ENCODE measurements at regions not wholly inside any gene's neighbourhood (a gene's known extent, or its start where the extent isn't known, plus 50 kb on each side); places are given as distances from the start of the nearest gene placed in this dataset.

- intact Hi-C loops (cut with DNase I), result no loop called here
- WGBS, 3 donors, result 81 to 84% (median 84%) methylated on average over 6 of the region's 6 CpGs
- TF ChIP-seq, protein P1, sequence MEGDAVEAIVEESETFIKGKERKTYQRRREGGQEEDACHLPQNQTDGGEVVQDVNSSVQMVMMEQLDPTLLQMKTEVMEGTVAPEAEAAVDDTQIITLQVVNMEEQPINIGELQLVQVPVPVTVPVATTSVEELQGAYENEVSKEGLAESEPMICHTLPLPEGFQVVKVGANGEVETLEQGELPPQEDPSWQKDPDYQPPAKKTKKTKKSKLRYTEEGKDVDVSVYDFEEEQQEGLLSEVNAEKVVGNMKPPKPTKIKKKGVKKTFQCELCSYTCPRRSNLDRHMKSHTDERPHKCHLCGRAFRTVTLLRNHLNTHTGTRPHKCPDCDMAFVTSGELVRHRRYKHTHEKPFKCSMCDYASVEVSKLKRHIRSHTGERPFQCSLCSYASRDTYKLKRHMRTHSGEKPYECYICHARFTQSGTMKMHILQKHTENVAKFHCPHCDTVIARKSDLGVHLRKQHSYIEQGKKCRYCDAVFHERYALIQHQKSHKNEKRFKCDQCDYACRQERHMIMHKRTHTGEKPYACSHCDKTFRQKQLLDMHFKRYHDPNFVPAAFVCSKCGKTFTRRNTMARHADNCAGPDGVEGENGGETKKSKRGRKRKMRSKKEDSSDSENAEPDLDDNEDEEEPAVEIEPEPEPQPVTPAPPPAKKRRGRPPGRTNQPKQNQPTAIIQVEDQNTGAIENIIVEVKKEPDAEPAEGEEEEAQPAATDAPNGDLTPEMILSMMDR (IDR thresholded peaks at IDR 0.05), result no peak
- TF ChIP-seq EP300 (IDR thresholded peaks at IDR 0.05), result no peak
- no peak for TF ChIP-seq POLR2A (IDR thresholded peaks at IDR 0.05)
- no peak for DNase-seq
- no peaks in the 10 kb centered on the region for H3K4me1 ChIP-seq (ENCODE audit: insufficient read depth)
- no peak overlapping the region for H3K27ac ChIP-seq
- H3K9me3 ChIP-seq, result no peaks in the 10 kb centered on the region
- H3K27me3 ChIP-seq, result no peaks in the 10 kb centered on the region
- no peaks in the 10 kb centered on the region for H3K36me3 ChIP-seq
- H3K4me3 ChIP-seq, result no peak overlapping the region
These were observed 298.4 kb upstream of the HS6ST1 start for GRCh38 chr2:128617029-128617590.

GRCh38 chr2:128617661-128618060, 299.0 kb upstream of the HS6ST1 start:
- intact Hi-C loops (cut with DNase I), result no loop called here
- 90 to 93% (median 93%) methylated on average over 6 of the region's 6 CpGs for WGBS, 3 donors
- Histone ChIP-seq H3K9me3 (no peaks in the 10 kb centered on the region), H3K36me3 (no peaks in the 10 kb centered on the region), H3K4me3 (no peak overlapping the region), H3K4me1 (ENCODE audit: insufficient read depth) (no peaks in the 10 kb centered on the region), H3K27me3 (no peaks in the 10 kb centered on the region), H3K27ac (no peak overlapping the region)
- DNase-seq, result no peak
- TF ChIP-seq, protein P1 (IDR thresholded peaks at IDR 0.05), result no peak
- TF ChIP-seq POLR2A (IDR thresholded peaks at IDR 0.05) (no peak), EP300 (IDR thresholded peaks at IDR 0.05) (no peak)

DNA sequence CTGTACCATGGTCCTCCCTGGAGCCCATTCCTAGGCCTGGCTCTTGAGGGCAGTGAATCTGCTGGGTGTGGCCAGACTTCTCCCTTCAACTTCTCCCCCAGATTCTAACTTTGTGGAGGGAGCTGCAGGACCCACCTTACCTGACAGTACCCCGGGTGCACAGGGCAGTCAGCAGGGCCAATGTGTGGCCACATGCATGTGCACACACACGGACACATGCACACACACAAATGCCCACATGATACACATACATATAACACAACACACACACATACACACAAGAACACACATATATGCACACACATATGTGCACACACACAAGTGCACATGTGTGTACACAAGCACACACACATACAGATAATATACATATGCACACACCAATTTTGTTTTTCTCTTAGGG, 300.0 kb upstream of the HS6ST1 start:
- Histone ChIP-seq H3K27me3 (no peaks in the 10 kb centered on the region), H3K4me1 (ENCODE audit: insufficient read depth) (no peaks in the 10 kb centered on the region), H3K9me3 (no peaks in the 10 kb centered on the region), H3K27ac (no peak overlapping the region), H3K4me3 (no peak overlapping the region), H3K36me3 (no peaks in the 10 kb centered on the region)
- intact Hi-C loops (cut with DNase I), result no loop called here
- TF ChIP-seq EP300 (IDR thresholded peaks at IDR 0.05), result no peak
- TF ChIP-seq, protein P1 (IDR thresholded peaks at IDR 0.05), result no peak
- TF ChIP-seq POLR2A (IDR thresholded peaks at IDR 0.05), result no peak
- no peak for DNase-seq
- 76 to 96% (median 95%) methylated on average over 2 of the region's 2 CpGs for WGBS, 3 donors

- no peaks in the 10 kb centered on the region for H3K36me3 ChIP-seq
- TF ChIP-seq EP300 (IDR thresholded peaks at IDR 0.05), result no peak
- no peak for TF ChIP-seq POLR2A (IDR thresholded peaks at IDR 0.05)
- TF ChIP-seq, protein P1 (IDR thresholded peaks at IDR 0.05), result no peak
- H3K27ac ChIP-seq, result no peak overlapping the region
- no peak for DNase-seq
- H3K4me1 ChIP-seq (ENCODE audit: insufficient read depth), result no peaks in the 10 kb centered on the region
- WGBS, 3 donors, result 87 to 90% (median 88%) methylated on average over 18 of the region's 18 CpGs
- no peak overlapping the region for H3K4me3 ChIP-seq
- intact Hi-C loops (cut with DNase I), result no loop called here
- H3K9me3 ChIP-seq, result no peaks in the 10 kb centered on the region
- no peaks in the 10 kb centered on the region for H3K27me3 ChIP-seq
These were observed 301.0 kb upstream of the HS6ST1 start for GRCh38 chr2:128619471-128620325.

Data from ovary (tissue), 7 donors.